ENCODE measurements at regions not wholly inside any gene's neighbourhood (a gene's known extent, or its start where the extent isn't known, plus 50 kb on each side); places are given as distances from the start of the nearest gene placed in this dataset.

DNA sequence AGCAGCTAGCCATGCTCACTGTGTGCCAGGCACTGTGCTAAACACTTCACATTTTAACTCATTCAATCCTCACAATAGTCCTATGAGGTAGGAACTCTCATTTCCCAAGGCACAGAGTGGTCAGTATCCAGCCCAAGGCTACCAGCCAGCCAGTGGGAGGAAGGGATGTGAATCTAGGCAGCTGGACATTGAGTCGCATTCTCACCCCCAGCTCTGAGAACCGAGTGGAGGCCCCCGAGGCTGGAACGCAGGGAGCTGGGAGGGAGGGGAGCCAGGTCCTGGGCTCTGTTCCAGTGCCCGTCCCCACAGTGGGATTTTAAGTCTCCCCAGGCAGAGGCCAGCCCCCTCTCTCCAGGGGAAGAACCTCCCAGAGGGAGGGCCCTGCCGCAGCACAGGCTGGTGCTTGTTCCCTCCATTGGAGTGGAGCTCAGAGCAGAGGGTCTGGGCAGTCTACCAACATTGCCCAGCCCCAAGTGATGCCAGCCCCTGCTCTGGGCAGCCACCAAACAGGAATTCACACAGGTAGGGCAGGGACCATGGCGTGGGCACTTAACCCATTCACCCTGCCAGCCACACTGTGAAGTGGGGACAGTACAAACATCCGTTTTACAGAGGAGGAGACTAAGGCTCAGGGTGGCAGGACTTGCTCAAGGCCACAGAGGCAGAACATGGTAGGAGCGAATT is 131.3 kb downstream of the CEBPB start:
- TF ChIP-seq, protein P1, sequence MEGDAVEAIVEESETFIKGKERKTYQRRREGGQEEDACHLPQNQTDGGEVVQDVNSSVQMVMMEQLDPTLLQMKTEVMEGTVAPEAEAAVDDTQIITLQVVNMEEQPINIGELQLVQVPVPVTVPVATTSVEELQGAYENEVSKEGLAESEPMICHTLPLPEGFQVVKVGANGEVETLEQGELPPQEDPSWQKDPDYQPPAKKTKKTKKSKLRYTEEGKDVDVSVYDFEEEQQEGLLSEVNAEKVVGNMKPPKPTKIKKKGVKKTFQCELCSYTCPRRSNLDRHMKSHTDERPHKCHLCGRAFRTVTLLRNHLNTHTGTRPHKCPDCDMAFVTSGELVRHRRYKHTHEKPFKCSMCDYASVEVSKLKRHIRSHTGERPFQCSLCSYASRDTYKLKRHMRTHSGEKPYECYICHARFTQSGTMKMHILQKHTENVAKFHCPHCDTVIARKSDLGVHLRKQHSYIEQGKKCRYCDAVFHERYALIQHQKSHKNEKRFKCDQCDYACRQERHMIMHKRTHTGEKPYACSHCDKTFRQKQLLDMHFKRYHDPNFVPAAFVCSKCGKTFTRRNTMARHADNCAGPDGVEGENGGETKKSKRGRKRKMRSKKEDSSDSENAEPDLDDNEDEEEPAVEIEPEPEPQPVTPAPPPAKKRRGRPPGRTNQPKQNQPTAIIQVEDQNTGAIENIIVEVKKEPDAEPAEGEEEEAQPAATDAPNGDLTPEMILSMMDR (IDR thresholded peaks at IDR 0.05; ENCODE audit: control insufficient read depth, extremely low read depth, insufficient read depth), result no peak
- DNase-seq (ENCODE audit: low read depth), result no peak
- H3K4me3 ChIP-seq (ENCODE audit: low read depth, low read length), result no peak overlapping the region

DNA sequence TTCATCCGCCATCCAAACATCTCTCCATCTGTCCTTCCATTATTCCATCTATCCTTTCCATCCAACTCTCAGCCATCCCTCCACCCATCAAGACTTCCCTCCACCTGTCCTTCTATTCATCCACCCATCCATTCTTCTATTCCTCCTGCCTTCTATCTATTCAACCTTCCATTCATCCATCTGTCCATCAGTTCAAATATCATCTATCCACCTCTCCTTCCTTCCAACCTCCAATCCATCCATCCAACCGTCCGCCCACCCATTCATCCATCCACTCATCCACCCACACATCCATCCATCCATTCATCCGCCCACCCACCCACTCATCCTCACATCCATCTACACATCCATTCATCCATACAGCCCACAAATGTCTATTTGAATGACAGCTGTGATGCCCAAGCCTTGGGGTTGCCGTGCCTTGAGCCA is 132.1 kb downstream of the CEBPB start:
- TF ChIP-seq, protein P1 (IDR thresholded peaks at IDR 0.05; ENCODE audit: control insufficient read depth, extremely low read depth, insufficient read depth), result no peak
- DNase-seq (ENCODE audit: low read depth), result no peak
- H3K4me3 ChIP-seq (ENCODE audit: low read depth, low read length), result no peak overlapping the region

DNA sequence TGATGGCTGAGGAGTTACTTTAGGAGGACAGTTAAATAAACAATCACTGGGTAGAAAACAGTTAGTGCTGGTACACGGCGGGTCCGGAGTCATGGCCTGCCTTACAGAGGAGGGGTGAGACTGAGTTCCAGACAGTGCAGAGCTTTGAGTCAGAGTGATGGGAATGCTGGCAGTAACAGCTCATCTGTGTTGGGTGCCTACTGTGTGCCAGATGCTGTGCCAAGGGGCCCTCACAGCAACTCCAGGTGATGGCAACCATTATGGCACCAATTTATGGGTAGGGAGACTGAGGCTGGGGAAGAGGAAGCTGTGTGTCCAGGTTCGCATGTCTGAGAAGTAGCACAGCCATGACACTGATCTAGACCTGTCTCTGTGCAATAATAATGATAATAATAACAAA is 132.6 kb downstream of the CEBPB start:
- DNase-seq (ENCODE audit: low read depth), result no peak
- TF ChIP-seq, protein P1 (IDR thresholded peaks at IDR 0.05; ENCODE audit: control insufficient read depth, extremely low read depth, insufficient read depth), result no peak
- no peak overlapping the region for H3K4me3 ChIP-seq (ENCODE audit: low read depth, low read length)

DNA sequence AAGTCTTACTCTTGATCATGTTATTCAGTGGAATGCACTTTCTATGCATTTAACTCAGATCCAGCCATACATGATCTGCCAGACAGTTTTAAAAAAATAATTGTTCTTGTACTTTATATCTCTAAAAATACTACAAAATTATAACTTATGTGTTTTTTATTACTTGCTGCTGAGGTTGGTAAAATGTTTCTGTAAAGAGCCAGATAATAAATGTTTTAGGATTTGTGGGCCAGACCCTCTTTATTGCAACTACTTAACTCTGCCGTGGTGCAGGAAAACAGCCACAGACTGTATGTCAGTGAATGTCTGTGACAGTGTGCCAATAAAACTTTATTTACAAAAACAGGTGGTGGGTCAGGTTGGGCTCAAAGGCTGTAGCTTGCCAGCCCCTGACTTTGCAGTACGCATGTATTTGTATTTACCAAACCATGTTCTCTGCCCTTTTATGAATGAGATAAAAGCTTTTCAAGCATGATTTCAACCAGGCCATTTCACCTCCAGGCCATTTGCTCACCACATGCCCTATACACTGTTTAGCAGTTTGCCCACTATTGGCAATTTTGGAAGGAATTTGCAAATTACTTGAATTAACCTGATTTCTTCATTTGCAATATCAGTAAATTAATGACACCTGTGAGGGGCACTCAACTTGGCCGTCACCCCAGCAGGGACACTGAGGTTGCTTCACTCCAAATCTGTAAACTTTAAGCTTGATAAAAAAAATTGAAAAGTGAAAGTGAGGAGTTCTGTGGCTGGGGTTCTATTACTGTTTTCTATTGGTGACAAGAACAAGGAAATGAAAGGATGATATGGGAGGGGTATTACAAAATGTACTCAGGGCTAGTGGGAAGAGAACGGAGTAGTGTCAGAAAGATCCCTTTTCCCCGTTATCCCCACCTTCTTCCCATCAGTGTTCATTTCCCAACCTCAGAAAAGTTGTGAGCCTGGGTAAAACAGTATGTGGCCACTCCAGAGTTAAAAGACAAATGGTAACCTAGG is 133.4 kb downstream of the CEBPB start:
- TF ChIP-seq, protein P1 (IDR thresholded peaks at IDR 0.05; ENCODE audit: control insufficient read depth, extremely low read depth, insufficient read depth), result no peak
- no peak overlapping the region for H3K4me3 ChIP-seq (ENCODE audit: low read depth, low read length)
- no peak for DNase-seq (ENCODE audit: low read depth)

DNA sequence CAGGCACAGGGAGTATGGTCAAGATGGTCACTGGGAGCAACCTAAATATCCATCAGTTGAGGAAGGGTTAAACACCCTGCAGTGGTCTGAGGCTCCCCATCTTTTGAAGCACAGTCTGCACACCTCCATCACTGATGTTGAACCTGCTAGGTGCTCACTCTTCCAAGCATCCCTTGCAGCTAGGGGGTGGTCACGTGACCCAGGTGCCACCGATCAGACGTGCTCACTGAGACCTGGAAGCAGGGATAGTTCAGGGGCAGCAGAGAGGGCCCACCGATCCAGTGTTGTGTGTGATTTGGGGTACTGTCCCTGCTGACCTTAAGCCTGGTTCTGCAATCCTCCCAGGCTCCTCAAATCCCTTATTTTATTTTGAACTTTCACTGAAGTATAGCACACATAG is 134.6 kb downstream of the CEBPB start:
- TF ChIP-seq, protein P1 (IDR thresholded peaks at IDR 0.05; ENCODE audit: control insufficient read depth, extremely low read depth, insufficient read depth), result no peak
- H3K4me3 ChIP-seq (ENCODE audit: low read depth, low read length), result no peak overlapping the region

DNA sequence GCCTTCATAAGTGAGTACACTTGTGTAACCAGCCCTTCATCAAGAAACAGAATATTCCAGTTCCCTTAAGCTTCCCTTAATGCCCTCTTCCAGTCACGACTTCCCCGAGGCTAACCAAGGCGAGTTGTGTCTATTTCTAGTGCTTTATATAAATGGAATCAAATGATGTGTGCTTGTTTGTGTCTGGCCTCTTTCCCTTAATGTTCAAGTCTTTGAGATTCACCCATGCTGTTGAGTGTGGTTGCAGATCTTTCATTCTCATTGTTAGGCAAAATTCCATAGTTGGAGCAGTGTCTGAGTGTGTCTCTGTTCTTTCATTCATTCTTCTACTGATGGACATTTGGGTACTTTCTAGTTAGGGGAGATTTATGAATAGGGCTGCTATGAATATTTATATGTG is 135.0 kb downstream of the CEBPB start:
- DNase-seq (ENCODE audit: low read depth), result no peak
- no peak overlapping the region for H3K4me3 ChIP-seq (ENCODE audit: low read depth, low read length)
- TF ChIP-seq, protein P1 (IDR thresholded peaks at IDR 0.05; ENCODE audit: control insufficient read depth, extremely low read depth, insufficient read depth), result no peak

More for the DNA sequence above, 134.6 kb downstream of the CEBPB start:
- no peak for DNase-seq (ENCODE audit: low read depth)

All from LNCaP clone FGC (cell line).